ENCODE measurements at regions not wholly inside any gene's neighbourhood (a gene's known extent, or its start where the extent isn't known, plus 50 kb on each side); places are given as distances from the start of the nearest gene placed in this dataset.

DNA sequence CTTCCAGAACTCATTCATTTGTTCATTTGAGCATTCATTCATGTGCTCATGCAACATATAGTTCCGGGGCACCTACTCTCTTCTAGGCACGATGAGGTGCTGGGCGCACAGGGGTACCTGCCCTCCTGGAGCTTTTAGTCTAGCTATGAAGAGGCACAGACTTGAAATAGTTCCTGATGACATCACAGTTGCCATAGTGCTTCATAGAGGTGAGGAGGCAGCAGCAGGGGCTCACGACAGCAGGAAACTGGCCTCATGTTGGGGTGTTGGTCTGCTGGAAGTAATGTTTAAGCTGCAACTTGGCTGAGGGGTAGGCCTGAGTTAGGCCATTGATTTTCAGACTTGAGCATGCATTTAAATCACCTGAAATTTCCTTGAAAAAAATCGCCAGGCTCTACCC, 195.5 kb downstream of the PHETA1 start:
- H3K9me3 Mint-ChIP-seq (ENCODE audit: unreplicated experiment), result no peaks in the 10 kb centered on the region
- no peak for DNase-seq (ENCODE audit: low read depth)
- Histone ChIP-seq H3K36me3 (ENCODE audit: insufficient read depth, low read length) (no peaks in the 10 kb centered on the region), H2AFZ (ENCODE audit: low read depth, low read length) (no peak overlapping the region), H3K4me1 (ENCODE audit: insufficient read depth, low read length) (no peaks in the 10 kb centered on the region), H3K27ac (ENCODE audit: low read depth, low read length) (no peak overlapping the region), H3K4me2 (ENCODE audit: low read length) (no peak overlapping the region), H3K27me3 (ENCODE audit: insufficient read depth, low read length) (peaks cover 11% of the 10 kb centered on the region), H3K9me3 (ENCODE audit: insufficient read depth, low read depth, low read length) (no peaks in the 10 kb centered on the region), H3K79me2 (ENCODE audit: insufficient read depth, low read length) (no peaks in the 10 kb centered on the region), H3K4me3 (ENCODE audit: insufficient read depth, low read depth, low read length) (no peak overlapping the region), H3K9ac (ENCODE audit: low read length) (no peak overlapping the region), H4K20me1 (ENCODE audit: insufficient read depth, low read length) (no peaks in the 10 kb centered on the region)
- H3K27ac Mint-ChIP-seq (ENCODE audit: unreplicated experiment), result no peak overlapping the region
- peaks cover 39% of the 10 kb centered on the region for H3K27me3 Mint-ChIP-seq (ENCODE audit: low read depth, unreplicated experiment)
- FAIRE-seq, result no peak
- no peaks in the 10 kb centered on the region for H3K36me3 Mint-ChIP-seq (ENCODE audit: low read depth, unreplicated experiment)
- H3K4me1 Mint-ChIP-seq (ENCODE audit: low read depth, unreplicated experiment), result no peaks in the 10 kb centered on the region
- H3K4me3 Mint-ChIP-seq (ENCODE audit: unreplicated experiment), result no peak overlapping the region
- TF ChIP-seq EZH2 (IDR thresholded peaks at IDR 0.05; ENCODE audit: insufficient read depth, low read length), result no peak
- no peak for TF ChIP-seq CTCF (IDR thresholded peaks at IDR 0.05; ENCODE audit: insufficient read depth, low read depth, low read length)

GRCh38 chr12:111172786-111173185, 196.1 kb downstream of the PHETA1 start:
- TF ChIP-seq EZH2 (IDR thresholded peaks at IDR 0.05; ENCODE audit: insufficient read depth, low read length), result no peak
- TF ChIP-seq CTCF (IDR thresholded peaks at IDR 0.05; ENCODE audit: insufficient read depth, low read depth, low read length), result no peak
- no peak overlapping the region for H3K27ac Mint-ChIP-seq (ENCODE audit: unreplicated experiment)

DNA sequence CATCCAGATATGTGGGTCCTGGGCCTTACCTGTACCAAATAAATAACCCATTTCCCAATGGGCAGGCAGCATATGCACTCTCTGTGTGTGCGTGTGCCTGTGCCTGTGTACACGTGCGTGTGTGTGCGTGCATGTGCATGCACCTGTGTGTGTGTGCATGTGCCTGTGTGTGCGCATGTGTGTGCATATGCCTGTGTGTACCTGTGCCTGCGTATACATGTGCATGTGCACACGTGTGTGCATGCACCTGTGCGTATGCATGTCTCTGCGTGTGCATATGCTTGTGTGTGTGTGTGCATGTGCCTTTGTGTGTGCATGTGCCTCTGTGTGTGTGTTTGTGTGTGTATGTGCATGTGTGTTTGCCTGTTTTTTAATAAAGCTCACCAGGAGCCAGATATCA, 197.1 kb downstream of the PHETA1 start:
- Histone ChIP-seq H3K27me3 (ENCODE audit: insufficient read depth, low read length) (peaks cover 13% of the 10 kb centered on the region), H3K9me3 (ENCODE audit: insufficient read depth, low read depth, low read length) (no peaks in the 10 kb centered on the region), H3K27ac (ENCODE audit: low read depth, low read length) (no peak overlapping the region), H4K20me1 (ENCODE audit: insufficient read depth, low read length) (no peaks in the 10 kb centered on the region), H2AFZ (ENCODE audit: low read depth, low read length) (no peak overlapping the region), H3K4me2 (ENCODE audit: low read length) (no peak overlapping the region), H3K36me3 (ENCODE audit: insufficient read depth, low read length) (no peaks in the 10 kb centered on the region), H3K4me3 (ENCODE audit: insufficient read depth, low read depth, low read length) (no peak overlapping the region), H3K79me2 (ENCODE audit: insufficient read depth, low read length) (no peaks in the 10 kb centered on the region), H3K9ac (ENCODE audit: low read length) (no peak overlapping the region), H3K4me1 (ENCODE audit: insufficient read depth, low read length) (no peaks in the 10 kb centered on the region)
- FAIRE-seq, result no peak
- no peak overlapping the region for H3K27ac Mint-ChIP-seq (ENCODE audit: unreplicated experiment)
- H3K36me3 Mint-ChIP-seq (ENCODE audit: low read depth, unreplicated experiment), result no peaks in the 10 kb centered on the region
- H3K27me3 Mint-ChIP-seq (ENCODE audit: low read depth, unreplicated experiment), result peaks cover 44% of the 10 kb centered on the region
- H3K4me3 Mint-ChIP-seq (ENCODE audit: unreplicated experiment), result no peak overlapping the region
- no peak for DNase-seq (ENCODE audit: low read depth)
- H3K9me3 Mint-ChIP-seq (ENCODE audit: unreplicated experiment), result no peaks in the 10 kb centered on the region
- H3K4me1 Mint-ChIP-seq (ENCODE audit: low read depth, unreplicated experiment), result no peaks in the 10 kb centered on the region
- TF ChIP-seq CTCF (IDR thresholded peaks at IDR 0.05; ENCODE audit: insufficient read depth, low read depth, low read length) (no peak), EZH2 (IDR thresholded peaks at IDR 0.05; ENCODE audit: insufficient read depth, low read length) (no peak)

More at GRCh38 chr12:111172786-111173185, 196.1 kb downstream of the PHETA1 start:
- H3K4me3 ChIP-seq (ENCODE audit: insufficient read depth, low read depth, low read length), result no peak overlapping the region
- H2AFZ ChIP-seq (ENCODE audit: low read depth, low read length), result no peak overlapping the region
- peaks cover 11% of the 10 kb centered on the region for H3K27me3 ChIP-seq (ENCODE audit: insufficient read depth, low read length)
- H3K4me2 ChIP-seq (ENCODE audit: low read length), result no peak overlapping the region
- no peak overlapping the region for H3K27ac ChIP-seq (ENCODE audit: low read depth, low read length)
- H3K27me3 Mint-ChIP-seq (ENCODE audit: low read depth, unreplicated experiment), result peaks cover 37% of the 10 kb centered on the region
- H3K4me1 ChIP-seq (ENCODE audit: insufficient read depth, low read length), result no peaks in the 10 kb centered on the region
- no peaks in the 10 kb centered on the region for H3K36me3 ChIP-seq (ENCODE audit: insufficient read depth, low read length)
- DNase-seq (ENCODE audit: low read depth) (no peak), FAIRE-seq (no peak)
- H3K79me2 ChIP-seq (ENCODE audit: insufficient read depth, low read length), result no peaks in the 10 kb centered on the region
- no peaks in the 10 kb centered on the region for H3K9me3 Mint-ChIP-seq (ENCODE audit: unreplicated experiment)
- no peaks in the 10 kb centered on the region for H3K9me3 ChIP-seq (ENCODE audit: insufficient read depth, low read depth, low read length)
- no peaks in the 10 kb centered on the region for H4K20me1 ChIP-seq (ENCODE audit: insufficient read depth, low read length)
- H3K4me1 Mint-ChIP-seq (ENCODE audit: low read depth, unreplicated experiment), result no peaks in the 10 kb centered on the region
- no peak overlapping the region for H3K4me3 Mint-ChIP-seq (ENCODE audit: unreplicated experiment)
- no peak overlapping the region for H3K9ac ChIP-seq (ENCODE audit: low read length)
- H3K36me3 Mint-ChIP-seq (ENCODE audit: low read depth, unreplicated experiment), result no peaks in the 10 kb centered on the region
